Suprapubic skin (tissue), 4 donors: ENCODE measurements at regions not wholly inside any gene's neighbourhood (a gene's known extent, or its start where the extent isn't known, plus 50 kb on each side); places are given as distances from the start of the nearest gene placed in this dataset.

ENCODE experiments used
- DNase-seq, 2 donors: peaks; one replicate each; pipeline ENCODE4 v3.0.0-alpha.2; 2019; ENCODE audit warnings: low spot score in 2 of 2
- H3K27ac ChIP-seq: fragments of 200-600 bp; sonication (generic); one replicate; pipeline ENCODE4 v1.5.1; 2019
- H3K27me3 ChIP-seq: fragments of 200-600 bp; sonication (generic); one replicate; pipeline ENCODE4 v1.5.1; 2019
- H3K36me3 ChIP-seq: fragments of 200-600 bp; sonication (generic); one replicate; pipeline ENCODE4 v1.5.1; 2019
- H3K4me1 ChIP-seq: fragments of 200-600 bp; sonication (generic); one replicate; pipeline ENCODE4 v1.5.1; 2019
- H3K4me3 ChIP-seq: fragments of 200-600 bp; sonication (generic); one replicate; pipeline ENCODE4 v1.5.1; 2019; ENCODE audit warnings: mild to moderate bottlenecking
- H3K9me3 ChIP-seq: fragments of 200-600 bp; sonication (generic); one replicate; pipeline ENCODE4 v1.5.1; 2019
- CTCF ChIP-seq, 2 donors: fragments of 200-600 bp in 1 of 2; fragments of 450-650 bp in 1 of 2; sonication (generic) in 1 of 2; IDR thresholded peaks; one replicate each; pipeline ENCODE4 v1.5.1; 2016 to 2019; ENCODE audit warnings: antibody characterized with exemption in 2 of 2, mild to moderate bottlenecking in 1 of 2, moderate library complexity in 1 of 2
- EP300 ChIP-seq: sonication (generic); formaldehyde crosslinking; IDR thresholded peaks from one replicate; pipeline ENCODE4 v1.6.1; 2017; ENCODE audit warnings: antibody characterized with exemption
- POLR2A ChIP-seq, 2 donors: fragments of 450-650 bp; IDR thresholded peaks; one replicate each; pipeline ENCODE4 v1.6.1; 2017; ENCODE audit warnings: antibody characterized with exemption in 2 of 2, mild to moderate bottlenecking in 2 of 2, moderate library complexity in 2 of 2
- POLR2AphosphoS5 ChIP-seq, 3 donors: sonication (generic); formaldehyde crosslinking; IDR thresholded peaks; one replicate each; pipeline ENCODE4 v1.6.1; 2017; ENCODE audit warnings: antibody characterized with exemption in 3 of 3
- WGBS: methylation state at CpG from one replicate; pipeline ENCODE4 v1.1.5; 2018; 5-methylcytosine and 5-hydroxymethylcytosine counted together

- no peaks in the 10 kb centered on the region for H3K27me3 ChIP-seq
- H3K4me1 ChIP-seq = no peaks in the 10 kb centered on the region
- no peak overlapping the region for H3K27ac ChIP-seq
- H3K36me3 ChIP-seq = no peaks in the 10 kb centered on the region
- H3K9me3 ChIP-seq = no peaks in the 10 kb centered on the region
- 94% methylated on average over 10 of the region's 10 CpGs for WGBS
- no peak overlapping the region for H3K4me3 ChIP-seq
- TF ChIP-seq POLR2AphosphoS5 (IDR thresholded peaks at IDR 0.05) = no peak
- no peak for TF ChIP-seq POLR2A (IDR thresholded peaks at IDR 0.05)
- DNase-seq = no peak
These were observed 182.0 kb downstream of the KLF13 start for GRCh38 chr15:31508656-31509055.

- Histone ChIP-seq H3K4me3 (no peak overlapping the region), H3K4me1 (no peaks in the 10 kb centered on the region), H3K9me3 (no peaks in the 10 kb centered on the region), H3K27ac (no peak overlapping the region), H3K27me3 (no peaks in the 10 kb centered on the region), H3K36me3 (no peaks in the 10 kb centered on the region)
- no peak for TF ChIP-seq POLR2AphosphoS5 (IDR thresholded peaks at IDR 0.05)
- TF ChIP-seq POLR2A (IDR thresholded peaks at IDR 0.05) = no peak
- no peak for TF ChIP-seq CTCF (IDR thresholded peaks at IDR 0.05)
- TF ChIP-seq EP300 = no peak
- DNase-seq = no peak
- 65% methylated on average over 11 of the region's 11 CpGs for WGBS
These were observed 183.4 kb downstream of the KLF13 start for GRCh38 chr15:31510057-31510456.

GRCh38 chr15:31511707-31512310 is 185.2 kb downstream of the KLF13 start:
- DNase-seq = no peak
- Histone ChIP-seq H3K27me3 (no peaks in the 10 kb centered on the region), H3K27ac (no peak overlapping the region), H3K9me3 (no peaks in the 10 kb centered on the region), H3K4me1 (no peaks in the 10 kb centered on the region), H3K4me3 (no peak overlapping the region), H3K36me3 (no peaks in the 10 kb centered on the region)
- TF ChIP-seq POLR2AphosphoS5 (IDR thresholded peaks at IDR 0.05) (no peak), POLR2A (IDR thresholded peaks at IDR 0.05) (no peak), CTCF (IDR thresholded peaks at IDR 0.05) (no peak), EP300 (no peak)
- 60% methylated on average over 7 of the region's 7 CpGs for WGBS

GRCh38 chr15:31513178-31513577 is 186.5 kb downstream of the KLF13 start:
- no peak for TF ChIP-seq POLR2A (IDR thresholded peaks at IDR 0.05)
- TF ChIP-seq CTCF (IDR thresholded peaks at IDR 0.05) = no peak
- no peak for TF ChIP-seq POLR2AphosphoS5 (IDR thresholded peaks at IDR 0.05)
- TF ChIP-seq EP300 = no peak
- Histone ChIP-seq H3K27ac (no peak overlapping the region), H3K27me3 (no peaks in the 10 kb centered on the region), H3K36me3 (no peaks in the 10 kb centered on the region), H3K9me3 (no peaks in the 10 kb centered on the region), H3K4me1 (no peaks in the 10 kb centered on the region), H3K4me3 (no peak overlapping the region)
- WGBS = 67% methylated on average over 7 of the region's 7 CpGs
- DNase-seq = no peak

GRCh38 chr15:31516440-31516839 is 189.8 kb downstream of the KLF13 start:
- H3K27ac ChIP-seq = no peak overlapping the region
- 80% methylated on average over 1 of the region's 1 CpG for WGBS
- no peak for DNase-seq
- no peaks in the 10 kb centered on the region for H3K36me3 ChIP-seq
- H3K4me3 ChIP-seq = no peak overlapping the region
- H3K4me1 ChIP-seq = no peaks in the 10 kb centered on the region
- H3K9me3 ChIP-seq = no peaks in the 10 kb centered on the region
- TF ChIP-seq CTCF (IDR thresholded peaks at IDR 0.05) (no peak), EP300 (no peak), POLR2A (IDR thresholded peaks at IDR 0.05) (no peak), POLR2AphosphoS5 (IDR thresholded peaks at IDR 0.05) (no peak)
- H3K27me3 ChIP-seq = no peaks in the 10 kb centered on the region

DNA sequence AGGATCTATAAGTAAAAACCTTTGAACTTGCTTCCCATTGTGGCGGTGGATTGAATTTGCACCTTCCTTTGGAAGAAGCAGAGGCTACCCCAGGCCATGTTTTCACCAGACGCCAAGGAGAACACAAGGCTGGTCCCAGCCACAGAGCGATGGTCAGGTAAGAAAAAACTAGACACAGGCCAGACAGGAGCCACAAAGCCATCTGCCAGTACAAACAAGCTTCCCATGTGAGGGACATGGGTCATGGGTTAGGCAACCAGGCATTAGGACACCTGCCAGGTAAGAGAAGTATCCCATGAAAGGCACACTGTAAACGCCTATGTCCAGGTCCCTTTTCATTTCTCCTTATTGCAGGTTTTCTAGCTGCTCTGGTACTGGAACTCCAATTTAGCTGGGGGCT is 190.2 kb downstream of the KLF13 start:
- TF ChIP-seq CTCF (IDR thresholded peaks at IDR 0.05) (no peak), POLR2A (IDR thresholded peaks at IDR 0.05) (no peak), EP300 (no peak), POLR2AphosphoS5 (IDR thresholded peaks at IDR 0.05) (no peak)
- H3K9me3 ChIP-seq = no peaks in the 10 kb centered on the region
- H3K36me3 ChIP-seq = no peaks in the 10 kb centered on the region
- 84% methylated on average over 4 of the region's 4 CpGs for WGBS
- no peak for DNase-seq
- no peak overlapping the region for H3K4me3 ChIP-seq
- no peak overlapping the region for H3K27ac ChIP-seq
- H3K4me1 ChIP-seq = no peaks in the 10 kb centered on the region
- H3K27me3 ChIP-seq = no peaks in the 10 kb centered on the region
